GM12878 (cell line): ENCODE measurements at regions not wholly inside any gene's neighbourhood (a gene's known extent, or its start where the extent isn't known, plus 50 kb on each side); places are given as distances from the start of the nearest gene placed in this dataset.

Source experiments
- ATAC-seq: fragments of 200-7000 bp; cut with Tn5 transposase; 3 replicates; pipeline ENCODE4 v1.9.1; 2020; ENCODE audit warnings: mild to moderate bottlenecking, moderate library complexity
- BruUV-seq: library from RNA; stranded (reverse); fragments of 400-500 nt; replicated peaks from 2 replicates; lab custom pipeline; 2021; lab: Mats Ljungman, UMichigan
- CTCF ChIA-PET: fragments of 300-600 bp; sonication (Branson Sonifier 250); formaldehyde crosslinking; extraction: SDS; loops from one replicate; lab custom pipeline; 2021; ENCODE audit warnings: inconsistent platforms; lab: Yijun Ruan, JAX
- POLR2A ChIA-PET: fragments of 350-600 bp; formaldehyde crosslinking; extraction: SDS; loops from one replicate; lab custom pipeline; 2021; ENCODE audit warnings: inconsistent platforms; lab: Charles Lee
- RAD21 ChIA-PET: fragments of 300-600 bp; sonication (Branson Sonifier 250); formaldehyde crosslinking; loops from one replicate; lab custom pipeline; 2023; ENCODE audit warnings: antibody characterized with exemption; ENCODE audit not compliant: unreplicated experiment; lab: Charles Lee
- SMC1A ChIA-PET: fragments of 300-600 bp; sonication (Branson Sonifier 250); formaldehyde crosslinking; loops from one replicate; lab custom pipeline; 2023; ENCODE audit not compliant: unreplicated experiment, uncharacterized antibody; lab: Charles Lee
- DNase-seq: peaks from one replicate; pipeline ENCODE4 v3.0.0-alpha.2; 2011; ENCODE audit warnings: low read depth, low spot score
- FAIRE-seq: peaks from 3 replicates; lab custom pipeline; 2011; peaks lifted over from hg19 to GRCh38; lab: Jason Lieb, UNC
- H2AFZ ChIP-seq: 2 replicates; pipeline ENCODE4 v1.6.0; 2011; ENCODE audit warnings: low read depth, low read length, control low read depth; ENCODE audit not compliant: control insufficient read depth
- H3K27ac ChIP-seq: 2 replicates; pipeline ENCODE4 v1.5.1; 2011; ENCODE audit warnings: control low read depth; ENCODE audit not compliant: control insufficient read depth, insufficient read depth
- H3K27me3 ChIP-seq, 2 experiments: replicated peaks in 1 of 2; 2 replicates each; pipeline versions ENCODE4 v1.6.0 to v1.6.1; 2011; ENCODE audit warnings: low read length in 1 of 2; ENCODE audit not compliant: control insufficient read depth in 2 of 2, insufficient read depth in 2 of 2
- H3K36me3 ChIP-seq, 2 experiments: 2 replicates each; pipeline ENCODE4 v1.5.1; 2011; ENCODE audit warnings: low read length in 1 of 2; ENCODE audit not compliant: control insufficient read depth in 2 of 2, insufficient read depth in 2 of 2
- H3K4me1 ChIP-seq: 2 replicates; pipeline ENCODE4 v1.6.1; 2011; ENCODE audit warnings: mild to moderate bottlenecking, low read length, moderate library complexity, mixed read lengths; ENCODE audit not compliant: control insufficient read depth, insufficient read depth
- H3K4me2 ChIP-seq: 2 replicates; pipeline ENCODE4 v1.6.0; 2011; ENCODE audit warnings: control low read depth; ENCODE audit not compliant: control insufficient read depth, insufficient read depth
- H3K4me3 ChIP-seq: fragments of 200-600 bp; sonication (generic); 2 replicates; pipeline ENCODE4 v1.5.1; 2016
- H3K79me2 ChIP-seq: 2 replicates; pipeline ENCODE4 v1.6.0; 2011; ENCODE audit warnings: low read length; ENCODE audit not compliant: control insufficient read depth, insufficient read depth
- H3K9ac ChIP-seq: 2 replicates; pipeline ENCODE4 v1.8.0; 2011; ENCODE audit warnings: low read length, control low read depth, mixed read lengths; ENCODE audit not compliant: control insufficient read depth, insufficient read depth
- H3K9me3 ChIP-seq: replicated peaks from 3 replicates; pipeline ENCODE4 v1.5.1; 2011; ENCODE audit warnings: mild to moderate bottlenecking, low read length; ENCODE audit not compliant: control insufficient read depth, insufficient read depth
- H4K20me1 ChIP-seq: 2 replicates; pipeline ENCODE4 v1.6.0; 2011; ENCODE audit not compliant: control insufficient read depth, insufficient read depth
- BCL3 ChIP-seq: IDR thresholded peaks from 2 replicates; pipeline ENCODE4 v1.6.1; 2011; ENCODE audit warnings: borderline replicate concordance, low read depth, mild to moderate bottlenecking, moderate library complexity, low read length; ENCODE audit not compliant: insufficient read depth, poor library complexity, severe bottlenecking
- CBFB ChIP-seq: IDR thresholded peaks from 2 replicates; pipeline ENCODE4 v1.6.1; 2016; ENCODE audit warnings: antibody characterized with exemption, low read depth
- CBX5 ChIP-seq: sonication (generic); IDR thresholded peaks from 2 replicates; pipeline ENCODE4 v1.6.1; 2016; ENCODE audit warnings: low read depth, moderate library complexity, mild to moderate bottlenecking, inconsistent platforms
- CEBPB ChIP-seq, 2 experiments: fragments of 150-350 bp in 1 of 2; IDR thresholded peaks; 2 replicates each; pipeline ENCODE4 v1.6.1; 2012 to 2014; ENCODE audit warnings: low read depth in 2 of 2, low read length in 2 of 2, borderline replicate concordance in 1 of 2, inconsistent platforms in 1 of 2
- E4F1 ChIP-seq: fragments of 450-650 bp; IDR thresholded peaks from 2 replicates; pipeline ENCODE4 v1.6.1; 2018; ENCODE audit warnings: borderline replicate concordance, mild to moderate bottlenecking; ENCODE audit not compliant: partially characterized antibody
- HSF1 ChIP-seq: fragments of 150-350 bp; IDR thresholded peaks from 2 replicates; pipeline ENCODE4 v1.6.1; 2014; ENCODE audit warnings: mild to moderate bottlenecking, low read depth, low read length
- LARP7 ChIP-seq: fragments of 450-650 bp; IDR thresholded peaks from 2 replicates; pipeline ENCODE4 v1.6.1; 2017; ENCODE audit warnings: mild to moderate bottlenecking
- PAX5 ChIP-seq: IDR thresholded peaks from 2 replicates; pipeline ENCODE4 v1.6.1; 2011; ENCODE audit warnings: low read depth, low read length, borderline replicate concordance
- PAX8 ChIP-seq: fragments of 450-650 bp; IDR thresholded peaks from 2 replicates; pipeline ENCODE4 v1.6.1; 2017; ENCODE audit warnings: mild to moderate bottlenecking, moderate library complexity
- RCOR1 ChIP-seq: conservative IDR thresholded peaks from 2 replicates; pipeline ENCODE4 v1.6.1; 2012; ENCODE audit warnings: low read depth, low read length, improper control_type of control experiment
- SMC3 ChIP-seq: IDR thresholded peaks from 2 replicates; pipeline ENCODE4 v1.6.1; 2011; ENCODE audit warnings: low read length, improper control_type of control experiment, borderline replicate concordance
- SPI1 ChIP-seq: IDR thresholded peaks from 2 replicates; pipeline ENCODE4 v1.6.1; 2011; ENCODE audit warnings: low read depth, mild to moderate bottlenecking, low read length, moderate library complexity, borderline replicate concordance; ENCODE audit not compliant: insufficient read depth
- SREBF1 ChIP-seq: IDR thresholded peaks from 2 replicates; pipeline ENCODE4 v1.6.1; 2012; ENCODE audit warnings: mild to moderate bottlenecking, low read length
- SUZ12 ChIP-seq: fragments of 200-600 bp; sonication (generic); IDR thresholded peaks from one replicate; pipeline ENCODE4 v1.6.1; 2018; ENCODE audit warnings: antibody characterized with exemption, mild to moderate bottlenecking; ENCODE audit not compliant: unreplicated experiment
- TBL1XR1 ChIP-seq: IDR thresholded peaks from 2 replicates; pipeline ENCODE4 v1.6.1; 2012; ENCODE audit warnings: low read depth, low read length, improper control_type of control experiment
- WGBS: methylation state at CpG from one replicate; pipeline ENCODE4 v1.1.6; 2016; ENCODE audit warnings: low lambda C conversion rate; ENCODE audit not compliant: insufficient replicate concordance, insufficient coverage; ENCODE audit errors: missing lambda C conversion rate; 5-methylcytosine and 5-hydroxymethylcytosine counted together
- in situ Hi-C: fragments of 300-500 bp; cut with MboI; formaldehyde crosslinking; loops from 9 replicates; pipeline ENCODE4 v1.14.3; 2018; ENCODE audit warnings: mixed read lengths
- intact Hi-C: fragments of 100-400 bp; cut with micrococcal nuclease; formaldehyde crosslinking; loops from one replicate; pipeline ENCODE4 v1.14.2; 2022; ENCODE audit not compliant: unreplicated experiment

DNA sequence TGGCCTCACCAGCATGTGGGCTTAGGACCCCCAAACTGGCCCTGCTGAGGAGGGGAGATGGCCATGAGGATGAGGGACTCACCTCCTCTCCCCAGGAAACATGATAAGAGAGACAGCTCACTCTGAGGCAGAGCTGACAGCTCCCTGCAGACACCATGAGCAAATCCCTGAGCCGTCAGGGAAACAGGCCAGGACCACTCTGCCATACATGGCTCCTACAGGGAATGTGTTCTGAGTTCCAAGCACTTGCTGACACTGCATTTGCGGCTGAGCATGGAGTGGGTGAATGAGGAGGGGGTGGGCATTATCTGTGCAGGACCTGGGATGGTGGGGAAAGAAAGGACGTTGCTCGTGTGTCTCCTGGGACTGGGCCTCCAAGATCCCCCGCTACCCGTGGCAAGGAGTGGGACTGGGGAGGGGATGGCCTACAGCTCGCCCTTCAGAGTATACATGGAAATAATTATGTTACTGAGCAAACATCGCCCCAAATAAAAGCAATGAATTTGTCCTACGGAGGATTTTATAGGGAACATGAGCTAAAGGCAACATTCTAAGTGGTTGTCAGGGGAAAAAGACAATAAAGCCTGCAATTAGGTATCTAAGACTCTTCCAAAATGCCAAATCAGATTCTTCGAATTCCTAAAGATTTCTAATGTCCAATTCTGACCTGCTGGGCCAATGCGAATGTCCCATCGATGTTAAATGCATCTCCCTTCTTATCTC, 355.9 kb upstream of the AJAP1 start:
- Histone ChIP-seq H3K27me3 (no peaks in the 10 kb centered on the region), H3K4me1 (no peaks in the 10 kb centered on the region), H3K9ac (no peak overlapping the region), H3K9me3 (no peaks in the 10 kb centered on the region; the same call in 2 of the 3 replicates), H4K20me1 (no peaks in the 10 kb centered on the region), H3K79me2 (no peaks in the 10 kb centered on the region), H3K4me2 (no peak overlapping the region), H3K27ac (no peak overlapping the region), H2AFZ (no peak overlapping the region), H3K4me3 (no peak overlapping the region), H3K36me3 (no peaks in the 10 kb centered on the region)
- ChIA-PET POLR2A (no interaction called here), SMC1A (no interaction called here), CTCF (no interaction called here), RAD21 (no interaction called here)
- ATAC-seq (no peak), FAIRE-seq (no peak), DNase-seq (no peak)
- intact Hi-C loops, result no loop called here
- no TSS peak for BruUV-seq
- WGBS, result 22% methylated on average over 12 of the region's 12 CpGs
- in situ Hi-C loops, result no loop called here
- TF ChIP-seq LARP7, result no peak
- TF ChIP-seq PAX5, result no peak
- no peak for TF ChIP-seq CBX5
- no peak for TF ChIP-seq SREBF1
- no peak for TF ChIP-seq TBL1XR1
- TF ChIP-seq SPI1, result no peak
- no peak for TF ChIP-seq SUZ12
- no peak for TF ChIP-seq PAX8
- TF ChIP-seq HSF1, result no peak
- TF ChIP-seq E4F1, result no peak
- no peak for TF ChIP-seq BCL3
- no peak for TF ChIP-seq CBFB
- no peak for TF ChIP-seq CEBPB (IDR thresholded peaks at IDR 0.05; ENCODE audit: borderline replicate concordance in 1 of 2, low read depth in 2 of 2, low read length in 2 of 2)
- TF ChIP-seq SMC3, result no peak
- TF ChIP-seq RCOR1, result no peak
